Smooth muscle cell (in vitro differentiated cells): ENCODE measurements at regions not wholly inside any gene's neighbourhood (a gene's known extent, or its start where the extent isn't known, plus 50 kb on each side); places are given as distances from the start of the nearest gene placed in this dataset.
A peak's percentile ranks its signal among the peaks of the same experiment; 100 is the strongest.

Experiments used
- DNase-seq: peaks from one replicate; lab custom pipeline; 2025; ENCODE audit not compliant: unreplicated experiment; lab: John Stamatoyannopoulos, UW
- H2AFZ ChIP-seq: fragments of 200-600 bp; sonication (generic); 2 replicates; pipeline ENCODE4 v1.6.0; 2016; ENCODE audit warnings: antibody characterized with exemption, low read depth, mild to moderate bottlenecking
- H3F3A ChIP-seq: fragments of 200-600 bp; sonication (generic); 2 replicates; pipeline ENCODE4 v1.6.0; 2017; ENCODE audit warnings: antibody characterized with exemption, low read depth
- H3K27ac ChIP-seq: fragments of 200-600 bp; sonication (generic); 2 replicates; pipeline ENCODE4 v1.5.1; 2016; ENCODE audit warnings: low read depth, mild to moderate bottlenecking
- H3K27me3 ChIP-seq: fragments of 200-600 bp; sonication (generic); 2 replicates; pipeline ENCODE4 v1.6.1; 2016; ENCODE audit warnings: low read depth, mild to moderate bottlenecking
- H3K36me3 ChIP-seq: fragments of 200-600 bp; sonication (generic); 2 replicates; pipeline ENCODE4 v1.5.1; 2016; ENCODE audit warnings: low read depth
- H3K4me1 ChIP-seq: fragments of 200-600 bp; sonication (generic); 2 replicates; pipeline ENCODE4 v1.5.1; 2016; ENCODE audit warnings: low read depth
- H3K4me2 ChIP-seq: fragments of 200-600 bp; sonication (generic); 2 replicates; pipeline ENCODE4 v1.6.0; 2016; ENCODE audit warnings: mild to moderate bottlenecking
- H3K4me3 ChIP-seq: fragments of 200-600 bp; sonication (generic); 2 replicates; pipeline ENCODE4 v1.5.1; 2016; ENCODE audit warnings: mild to moderate bottlenecking
- H3K79me2 ChIP-seq: fragments of 200-600 bp; sonication (generic); 2 replicates; pipeline ENCODE4 v1.6.0; 2016; ENCODE audit warnings: low read depth, mild to moderate bottlenecking
- H3K9ac ChIP-seq: fragments of 200-600 bp; sonication (generic); 2 replicates; pipeline ENCODE4 v1.6.0; 2016; ENCODE audit warnings: low read depth
- H3K9me3 ChIP-seq: fragments of 200-600 bp; sonication (generic); replicated peaks from 2 replicates; pipeline ENCODE4 v1.5.1; 2016; ENCODE audit warnings: low read depth
- H4K20me1 ChIP-seq: fragments of 200-600 bp; sonication (generic); 2 replicates; pipeline ENCODE4 v1.6.0; 2016; ENCODE audit warnings: low read depth
- CTCF ChIP-seq: fragments of 200-600 bp; sonication (generic); IDR thresholded peaks from 2 replicates; pipeline ENCODE4 v1.5.1; 2017; ENCODE audit warnings: borderline replicate concordance, mild to moderate bottlenecking, antibody characterized with exemption; ENCODE audit not compliant: insufficient read depth, poor library complexity, severe bottlenecking
- WGBS: methylation state at CpG from one replicate; pipeline ENCODE4 v1.1.7; 2016; ENCODE audit warnings: low lambda C conversion rate; 5-methylcytosine and 5-hydroxymethylcytosine counted together

DNA sequence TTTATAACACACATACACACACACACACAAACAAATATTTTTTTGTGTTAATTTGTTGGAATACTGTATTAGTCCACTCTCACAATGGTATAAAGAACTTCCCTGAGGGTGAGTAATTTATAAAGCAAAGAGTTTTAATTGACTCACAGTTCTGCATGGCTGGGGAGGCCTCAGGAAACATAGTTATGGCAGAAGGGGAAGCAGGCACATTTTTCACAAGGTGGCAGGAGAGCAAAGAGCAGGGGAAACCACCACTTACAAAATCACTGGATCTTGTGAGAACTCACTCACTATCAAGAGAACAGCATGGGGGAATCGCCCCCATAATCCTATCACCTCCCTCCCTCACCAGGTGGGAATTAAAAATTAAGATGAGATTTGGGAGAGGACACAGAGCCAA, 205.4 kb upstream of the PTPRD start:
- Histone ChIP-seq H3K27ac (no peak overlapping the region), H3K4me2 (no peak overlapping the region), H3F3A (no peaks in the 10 kb centered on the region), H3K9me3 (no peaks in the 10 kb centered on the region), H3K4me3 (no peak overlapping the region), H2AFZ (no peak overlapping the region), H4K20me1 (no peaks in the 10 kb centered on the region), H3K27me3 (no peaks in the 10 kb centered on the region), H3K4me1 (no peaks in the 10 kb centered on the region), H3K36me3 (no peaks in the 10 kb centered on the region), H3K79me2 (no peaks in the 10 kb centered on the region), H3K9ac (no peak overlapping the region)
- 73% methylated on average over 1 of the region's 1 CpG for WGBS
- DNase-seq = no peak
- no peak for TF ChIP-seq CTCF

DNA sequence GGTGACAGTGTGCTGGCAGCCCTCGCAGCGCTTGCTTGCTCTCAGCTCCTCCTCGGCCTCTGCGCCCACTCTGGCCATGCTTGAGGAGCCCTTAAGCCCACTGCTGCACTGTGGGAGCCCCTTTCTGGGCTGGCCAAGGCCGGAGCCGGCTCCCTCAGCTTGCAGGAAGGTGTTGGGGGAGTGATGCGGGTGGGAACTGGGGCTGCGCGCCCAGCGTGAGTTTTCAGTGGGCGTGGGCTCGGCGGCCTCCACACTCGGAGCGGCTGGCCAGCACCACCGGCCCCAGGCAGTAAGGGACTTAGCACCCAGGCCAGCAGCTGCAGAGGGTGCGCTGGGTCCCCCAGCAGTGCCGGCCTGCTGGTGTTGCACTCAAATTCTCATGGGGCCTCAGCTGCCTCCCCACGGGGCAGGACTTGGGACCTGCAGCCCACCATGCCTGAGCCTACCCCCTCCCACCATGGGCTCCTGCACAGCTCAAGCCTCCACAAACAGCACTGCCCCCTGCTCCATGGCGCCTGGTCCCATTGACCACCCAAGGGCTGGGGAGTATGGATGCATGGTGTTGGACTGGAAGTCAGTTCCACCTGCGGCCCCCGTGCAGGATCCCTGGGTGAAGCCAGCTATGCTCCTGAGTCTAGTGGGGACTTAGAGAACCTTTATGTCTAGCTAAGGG, 223.1 kb upstream of the PTPRD start:
- Histone ChIP-seq H3K4me1 (no peaks in the 10 kb centered on the region), H3K9ac (no peak overlapping the region), H3F3A (no peaks in the 10 kb centered on the region), H3K4me3 (no peak overlapping the region), H3K79me2 (no peaks in the 10 kb centered on the region), H3K27me3 (no peaks in the 10 kb centered on the region), H3K4me2 (no peak overlapping the region), H3K27ac (no peak overlapping the region), H4K20me1 (no peaks in the 10 kb centered on the region), H3K36me3 (no peaks in the 10 kb centered on the region), H3K9me3 (no peaks in the 10 kb centered on the region), H2AFZ (no peak overlapping the region)
- WGBS = 97% methylated on average over 22 of the region's 22 CpGs
- DNase-seq = no peak
- TF ChIP-seq CTCF = no peak

GRCh38 chr9:10843151-10843550, 230.3 kb upstream of the PTPRD start:
- Histone ChIP-seq H3K9me3 (no peaks in the 10 kb centered on the region), H3K36me3 (no peaks in the 10 kb centered on the region), H3F3A (no peaks in the 10 kb centered on the region), H3K9ac (no peak overlapping the region), H3K27me3 (no peaks in the 10 kb centered on the region), H3K27ac (no peak overlapping the region), H4K20me1 (no peaks in the 10 kb centered on the region), H3K4me3 (no peak overlapping the region), H3K4me2 (no peak overlapping the region), H2AFZ (no peak overlapping the region), H3K4me1 (no peaks in the 10 kb centered on the region), H3K79me2 (no peaks in the 10 kb centered on the region)
- no peak for TF ChIP-seq CTCF
- WGBS = 89% methylated on average over 3 of the region's 3 CpGs
- no peak for DNase-seq

- Histone ChIP-seq H3K79me2 (no peaks in the 10 kb centered on the region), H3K9ac (no peak overlapping the region), H3K27ac (no peak overlapping the region), H4K20me1 (no peaks in the 10 kb centered on the region), H3K36me3 (no peaks in the 10 kb centered on the region), H3F3A (no peaks in the 10 kb centered on the region), H3K27me3 (no peaks in the 10 kb centered on the region), H2AFZ (peak overlapping the region; percentile 80), H3K4me1 (peaks cover 8% of the 10 kb centered on the region), H3K4me3 (no peak overlapping the region), H3K9me3 (no peaks in the 10 kb centered on the region), H3K4me2 (no peak overlapping the region)
- WGBS = 34% methylated on average over 1 of the region's 1 CpG
- peak; percentile 67 for TF ChIP-seq CTCF
- no peak for DNase-seq
These were observed 243.0 kb upstream of the PTPRD start for GRCh38 chr9:10855847-10856246.
